Activated CD8-positive, alpha-beta memory T cell treated with anti-CD3 and anti-CD28 coated beads for 24 hours (primary cell): ENCODE measurements at regions not wholly inside any gene's neighbourhood (a gene's known extent, or its start where the extent isn't known, plus 50 kb on each side); places are given as distances from the start of the nearest gene placed in this dataset.
"Not testable (repeated sequence)": the region's sequence is repeated elsewhere in the genome, so short reads cannot be mapped to it uniquely, and the experiment has no call there.

Experiments
- DNase-seq: peaks from one replicate; pipeline ENCODE4 v3.0.0-alpha.2; 2020

DNA sequence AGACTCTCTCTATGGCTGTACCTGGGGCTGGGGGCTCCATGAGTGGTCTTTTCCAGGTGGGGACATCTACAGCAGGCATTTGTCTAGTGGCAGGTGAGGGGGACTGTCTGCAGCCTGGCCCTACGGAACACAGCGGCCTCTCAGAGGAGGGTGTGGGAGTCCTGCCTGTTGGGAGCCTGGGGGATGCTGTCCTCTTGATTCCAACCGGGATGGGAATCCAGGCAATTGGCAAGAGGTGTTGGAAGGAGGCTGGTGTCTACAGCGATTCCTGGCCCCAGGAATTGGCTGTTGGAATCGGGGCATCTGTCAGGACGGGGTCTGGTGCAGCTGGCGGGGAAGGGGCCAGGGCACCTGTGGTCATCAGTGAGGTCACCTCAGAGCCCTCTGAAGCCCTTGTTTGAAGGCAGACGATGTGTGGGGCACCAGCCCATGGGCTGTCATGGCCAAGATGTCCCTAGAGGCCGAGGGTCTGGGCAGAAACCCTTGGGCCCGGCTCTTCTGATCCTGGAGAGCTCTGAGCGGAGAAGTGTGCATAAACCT lies 386.3 kb downstream of the TMEM121 start:
- no peak for DNase-seq

DNA sequence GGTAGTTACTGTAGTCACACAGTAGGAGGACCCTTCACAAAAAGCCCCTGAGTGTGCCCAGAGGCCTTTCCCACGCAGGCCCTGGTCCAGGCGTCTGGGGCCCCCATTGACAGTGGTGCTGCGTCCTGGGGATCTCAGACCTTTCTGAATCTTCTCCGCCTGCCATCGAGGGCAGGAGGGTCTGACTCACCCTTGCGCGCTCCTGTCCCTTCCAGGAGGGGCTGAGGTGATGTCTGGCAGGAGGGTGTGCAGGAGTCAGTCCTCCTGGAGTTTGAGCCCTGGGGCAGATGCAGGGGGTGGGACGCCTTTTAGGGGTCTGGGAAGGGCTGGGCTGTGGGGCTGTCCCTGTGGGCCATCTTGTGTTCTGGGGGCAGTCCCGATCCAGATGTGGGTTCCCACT lies 386.8 kb downstream of the TMEM121 start:
- no peak for DNase-seq

DNA sequence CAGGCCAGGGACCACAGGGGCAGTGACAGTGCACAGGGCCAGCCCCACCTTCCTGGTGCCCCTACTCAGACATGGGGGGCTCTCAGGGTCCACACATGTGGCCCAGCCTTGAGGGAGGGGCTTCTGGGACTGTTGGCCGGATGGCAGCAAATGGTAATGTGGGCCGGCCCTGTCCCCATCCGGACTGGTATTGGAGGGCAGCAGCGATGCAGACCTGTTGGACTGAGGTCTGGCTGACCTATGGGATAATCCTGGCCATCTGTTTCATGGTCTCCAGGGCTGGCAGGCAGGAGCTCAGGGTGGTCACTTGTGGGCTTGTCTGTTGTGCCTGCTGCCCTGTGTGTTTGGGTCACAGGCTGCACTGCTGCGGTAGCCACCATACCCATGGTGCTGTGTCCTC lies 387.5 kb downstream of the TMEM121 start:
- DNase-seq: no peak

DNA sequence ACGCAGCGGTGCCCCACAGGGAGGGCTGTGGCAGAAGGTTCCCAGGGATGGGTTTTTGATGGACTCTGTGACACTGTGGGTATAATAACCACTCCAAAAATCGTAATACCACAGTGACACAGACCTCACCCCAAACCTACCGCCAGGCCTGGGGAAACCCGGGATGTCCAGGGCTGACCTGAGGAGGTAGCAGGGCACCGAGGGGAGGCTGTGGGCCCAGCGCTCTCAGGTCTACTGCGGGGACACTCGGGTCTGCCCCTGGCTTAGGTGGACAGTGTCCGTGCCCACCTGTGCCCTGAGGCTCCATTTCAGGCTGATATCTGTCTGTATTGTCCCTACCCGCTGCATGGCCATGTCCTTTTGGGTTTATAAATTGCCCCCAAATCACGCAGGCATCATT lies 387.9 kb downstream of the TMEM121 start:
- not testable (repeated sequence) for DNase-seq

DNA sequence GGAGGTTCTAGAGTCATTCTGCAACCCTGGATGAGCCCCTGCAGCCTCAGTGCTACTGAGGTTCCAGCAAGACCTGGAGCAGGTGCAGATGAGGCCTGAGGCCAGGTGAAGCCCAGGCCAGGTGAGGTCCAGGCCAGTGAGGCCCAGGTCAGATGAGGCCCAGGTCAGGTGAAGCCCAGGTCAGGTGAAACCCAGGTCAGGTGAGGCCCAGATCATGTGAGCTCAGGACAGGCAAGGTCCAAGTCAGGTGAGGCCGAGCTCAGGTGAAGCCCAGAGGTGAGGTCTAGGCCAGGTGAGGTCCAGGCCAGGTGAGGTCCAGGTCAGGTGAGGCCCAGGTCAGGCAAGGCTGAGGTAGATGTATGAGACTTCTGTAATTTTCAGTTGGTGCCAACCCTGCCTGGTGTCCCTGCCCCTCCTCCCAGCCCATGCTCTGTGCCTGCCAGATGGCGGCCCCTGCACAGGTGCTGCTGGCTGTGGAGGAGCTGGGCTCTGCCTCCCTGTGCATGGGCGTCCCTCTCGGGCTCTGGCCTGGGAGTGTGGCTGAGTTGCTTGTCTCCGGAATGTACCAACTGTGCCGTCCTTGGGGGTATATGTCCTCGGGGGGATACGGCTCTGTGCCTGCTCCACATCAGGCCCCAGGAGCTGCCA lies 388.5 kb downstream of the TMEM121 start:
- no peak for DNase-seq

DNA sequence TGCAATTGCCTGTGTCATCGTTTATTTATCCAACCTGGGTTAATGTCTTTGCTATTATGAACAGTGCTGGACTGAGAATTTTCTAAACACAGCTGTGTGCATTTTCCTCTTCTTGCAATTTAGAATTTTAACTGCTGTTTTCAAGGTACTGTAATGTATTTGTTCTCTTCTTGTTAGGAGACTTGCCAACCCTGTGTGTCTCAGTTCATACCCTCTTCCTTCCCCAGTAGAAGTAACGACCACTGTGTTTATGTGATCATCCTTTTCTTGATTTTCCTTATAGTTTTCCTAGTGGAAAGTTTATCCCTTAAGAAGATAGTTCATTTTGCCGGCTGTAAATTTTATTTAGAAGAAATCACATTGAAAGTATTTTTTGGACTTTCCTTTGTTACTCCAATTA lies 389.2 kb downstream of the TMEM121 start:
- not testable (repeated sequence) for DNase-seq

DNA sequence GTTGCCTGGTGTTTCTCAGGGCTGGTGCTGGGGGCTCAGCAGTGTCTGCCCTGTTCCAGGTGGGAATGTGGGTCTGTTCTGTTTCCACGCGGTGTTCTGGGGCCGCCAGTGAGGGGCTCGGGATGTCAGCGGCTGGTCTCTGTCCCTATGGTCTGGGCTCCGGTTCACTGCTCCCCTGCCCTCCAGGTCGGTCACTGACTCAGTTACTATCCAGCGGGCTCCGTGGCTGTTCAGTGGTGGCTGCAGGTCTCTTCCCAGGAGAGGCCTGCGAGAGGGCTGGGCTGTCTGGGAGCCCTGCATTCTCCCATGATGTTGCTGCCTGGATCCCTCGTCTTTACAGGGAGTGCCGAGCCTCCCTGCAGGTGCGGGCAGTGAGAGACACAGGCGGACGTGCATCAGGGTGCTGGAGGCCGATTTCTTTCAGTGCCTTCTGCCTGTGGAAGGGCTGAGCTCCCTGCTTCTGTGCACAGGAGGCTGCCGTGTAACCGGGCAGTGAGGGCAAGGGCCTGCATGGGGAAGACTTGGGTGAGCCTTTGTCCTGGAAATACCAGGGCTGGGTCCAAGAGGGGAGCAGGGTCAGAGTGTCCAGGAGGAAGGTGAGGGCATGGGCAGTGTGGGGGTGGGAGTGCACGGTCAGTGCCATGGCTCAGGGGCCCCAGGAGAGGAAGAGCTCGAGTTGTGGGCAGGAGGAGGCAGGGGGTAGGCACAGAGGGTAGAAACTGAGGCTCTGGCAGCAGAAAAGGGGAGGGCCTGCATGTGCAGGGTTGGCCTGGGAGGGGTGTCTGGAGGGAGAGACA lies 391.0 kb downstream of the TMEM121 start:
- DNase-seq: not testable (repeated sequence)

DNA sequence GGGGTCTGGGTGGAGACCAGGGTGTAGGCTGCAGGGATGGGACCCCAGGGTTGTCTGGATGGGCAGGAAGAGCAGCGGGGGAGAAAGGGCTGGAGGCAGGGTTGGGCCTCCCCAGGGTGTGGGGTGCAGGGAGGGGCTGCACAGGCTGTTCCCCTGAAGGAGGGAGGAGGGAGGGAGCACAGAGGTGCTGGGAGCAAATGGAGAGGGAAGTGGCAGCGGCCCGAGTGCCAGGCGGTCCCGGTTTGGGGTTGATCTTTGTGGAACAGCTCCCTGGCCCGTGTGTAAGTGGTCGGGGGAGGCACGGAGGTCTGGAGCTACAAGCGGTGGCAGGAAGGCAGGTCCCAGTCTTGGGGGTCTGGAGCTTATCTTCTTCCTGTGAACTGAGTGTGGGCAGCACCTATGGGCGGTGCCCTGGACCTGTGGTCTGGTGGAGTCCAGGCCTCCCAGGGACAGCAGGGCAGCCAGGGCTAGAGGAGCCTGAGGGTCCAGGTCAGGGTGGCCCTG lies 391.6 kb downstream of the TMEM121 start:
- DNase-seq: no peak

DNA sequence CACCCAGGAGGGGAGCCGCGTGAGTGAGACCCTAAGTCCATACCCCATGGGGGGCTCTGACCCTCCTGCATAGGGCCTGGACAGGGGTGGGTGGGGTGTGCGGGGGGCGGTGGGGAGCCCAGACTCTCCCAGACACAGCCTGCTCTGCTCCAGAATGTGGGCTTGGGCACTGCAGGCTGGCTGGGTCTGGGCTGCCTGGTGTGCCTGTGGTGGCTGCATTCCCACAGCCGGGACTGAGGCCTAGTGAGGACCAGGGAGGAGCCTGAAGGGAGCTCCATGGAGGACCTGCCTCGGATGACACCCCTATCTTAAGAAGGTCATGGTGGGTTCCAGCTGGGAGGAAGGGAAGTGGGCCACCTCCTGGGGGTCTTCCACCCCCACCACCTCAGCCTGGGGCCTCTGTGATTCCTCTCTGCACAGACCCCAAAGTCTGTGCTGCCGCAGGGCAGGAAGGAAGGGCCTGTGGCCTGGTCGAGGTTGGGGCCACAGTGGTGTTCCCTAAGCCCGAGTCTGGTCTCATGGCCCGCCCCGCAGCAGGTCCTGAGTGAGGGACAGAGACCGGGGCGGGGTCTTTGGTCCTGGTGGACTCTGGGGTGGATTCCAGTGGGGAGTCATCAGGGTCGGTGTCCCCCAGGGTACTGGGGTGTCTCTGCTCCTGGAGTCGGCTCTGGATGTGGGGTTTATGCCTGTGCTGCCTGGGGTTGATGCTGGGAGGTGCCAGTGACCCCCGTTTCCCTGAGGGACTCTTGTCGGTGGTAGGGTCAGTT lies 392.3 kb downstream of the TMEM121 start:
- DNase-seq: no peak

DNA sequence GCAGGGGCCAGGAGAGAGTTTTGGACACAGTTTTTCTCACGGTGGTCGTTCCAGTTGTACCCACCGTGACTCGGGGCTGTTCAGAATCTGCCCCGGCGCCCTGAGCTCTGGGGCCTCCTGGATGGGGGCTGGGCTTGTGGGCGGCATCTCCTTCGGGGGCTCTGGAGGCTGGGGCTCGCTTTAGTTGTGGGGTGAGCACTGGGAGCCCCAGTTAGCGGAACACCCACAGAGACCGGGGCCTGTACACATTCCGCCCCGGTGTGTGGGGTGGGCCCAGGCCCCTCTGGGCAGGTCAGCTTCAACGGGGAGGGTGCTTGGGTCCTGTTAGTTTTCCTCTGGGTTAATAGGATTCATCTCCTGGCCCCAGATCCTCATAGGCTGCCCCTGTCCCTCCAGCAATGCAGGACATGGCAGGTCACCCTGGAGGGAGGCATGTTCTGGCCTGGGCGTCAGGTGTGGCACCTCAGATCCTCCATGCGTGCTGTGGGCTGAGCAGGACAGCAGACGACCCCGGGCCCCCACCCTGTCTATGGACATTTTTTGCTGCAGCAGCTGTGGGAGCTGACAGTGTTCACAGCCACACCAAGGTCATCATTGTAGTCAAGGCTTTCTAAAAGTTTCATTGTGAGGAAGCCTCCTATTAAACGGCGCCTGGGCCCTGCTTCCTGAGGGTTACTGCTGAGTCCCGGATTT lies 393.2 kb downstream of the TMEM121 start:
- no peak for DNase-seq

DNA sequence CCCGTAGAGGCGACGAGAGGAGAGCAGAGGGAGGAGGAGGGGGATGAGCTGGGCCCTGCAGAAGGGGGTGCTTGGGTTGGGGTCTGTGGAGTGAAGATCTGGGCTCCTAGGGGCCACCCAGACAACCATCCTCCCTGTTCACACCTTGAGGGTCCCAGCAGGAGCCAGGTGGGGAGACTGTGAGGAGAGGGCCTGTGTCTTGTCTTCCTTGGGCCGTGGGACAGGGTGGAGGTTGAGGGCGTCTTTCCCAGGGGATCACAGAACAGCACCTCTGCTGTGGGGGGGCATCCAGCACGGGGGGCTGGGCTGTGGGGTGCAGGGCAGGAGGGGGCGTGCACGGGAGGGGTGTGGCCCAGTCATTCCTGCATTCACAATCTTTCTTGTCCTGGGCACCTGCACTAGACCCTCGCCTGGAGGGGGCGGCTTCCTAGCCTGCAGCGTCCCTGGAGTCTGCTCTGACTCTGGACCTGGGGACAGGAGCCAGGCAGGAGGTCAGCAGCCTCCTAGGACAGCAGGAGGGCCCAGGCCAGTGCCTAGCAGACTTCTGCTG lies 393.8 kb downstream of the TMEM121 start:
- not testable (repeated sequence) for DNase-seq

DNA sequence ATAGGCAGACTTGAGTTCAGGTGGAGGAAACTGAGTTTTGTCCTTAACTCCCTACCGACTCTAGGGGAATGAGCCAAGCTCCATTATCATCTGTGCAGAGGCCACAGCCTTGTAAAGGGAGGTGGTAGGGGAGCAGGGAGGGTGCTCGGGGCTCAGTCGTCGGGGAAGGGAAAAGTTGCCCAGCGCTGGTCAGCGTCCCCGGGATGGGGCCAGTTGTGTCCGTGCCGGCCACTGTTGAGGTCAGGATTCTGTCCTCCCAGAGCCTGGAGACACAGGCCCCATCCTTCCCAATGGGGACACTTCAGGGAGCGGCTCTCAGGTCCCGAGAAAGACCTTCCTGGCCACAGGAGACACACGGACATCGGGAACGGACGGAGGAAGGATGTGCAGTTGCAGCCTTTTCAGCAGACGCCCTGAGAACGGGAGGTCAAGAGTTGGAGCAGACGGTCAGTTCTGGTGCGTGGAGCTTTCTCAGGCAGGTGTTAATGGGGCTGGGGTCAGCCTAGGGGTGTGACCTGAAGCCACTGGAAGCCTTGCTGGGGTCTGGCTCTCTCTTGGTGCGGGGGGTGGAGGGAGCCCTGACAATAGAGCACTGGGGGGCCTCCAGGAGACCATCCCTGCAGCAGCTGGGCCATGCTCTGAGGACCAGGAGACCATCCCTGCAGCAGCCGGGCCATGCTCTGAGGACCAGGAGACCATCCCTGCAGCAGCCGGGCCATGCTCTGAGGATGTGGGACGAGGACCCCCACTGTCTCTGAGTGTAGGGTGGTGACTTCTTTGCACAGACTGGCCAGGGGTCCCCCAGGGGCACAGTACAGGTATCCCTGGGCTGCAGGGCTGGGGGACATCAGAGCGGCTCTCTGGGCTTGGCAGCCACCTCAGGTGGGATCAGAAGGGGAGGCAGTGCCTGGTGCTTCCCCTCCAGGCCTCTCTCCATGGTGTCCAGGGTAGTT lies 394.7 kb downstream of the TMEM121 start:
- DNase-seq: not testable (repeated sequence)

DNA sequence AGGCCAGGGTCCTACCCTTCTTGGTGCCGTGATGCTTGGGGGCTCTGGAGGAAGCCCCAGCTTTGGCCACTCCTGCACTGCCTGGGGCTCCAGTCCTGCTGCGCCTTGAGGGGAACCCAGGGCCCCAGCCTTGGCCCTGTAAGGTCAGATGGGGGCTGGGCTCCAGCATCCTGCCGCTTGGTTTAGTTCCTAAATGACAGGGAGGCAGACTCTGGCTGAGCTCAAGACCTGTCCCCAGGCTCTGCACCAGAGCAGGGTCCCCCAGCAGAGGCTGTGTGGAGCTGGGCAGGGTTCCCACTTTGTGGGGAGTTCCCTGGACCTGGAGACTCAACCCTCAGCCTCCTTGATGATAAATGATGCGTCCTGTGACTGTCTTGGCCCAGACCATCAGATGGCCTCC lies 395.4 kb downstream of the TMEM121 start:
- DNase-seq: not testable (repeated sequence)

DNA sequence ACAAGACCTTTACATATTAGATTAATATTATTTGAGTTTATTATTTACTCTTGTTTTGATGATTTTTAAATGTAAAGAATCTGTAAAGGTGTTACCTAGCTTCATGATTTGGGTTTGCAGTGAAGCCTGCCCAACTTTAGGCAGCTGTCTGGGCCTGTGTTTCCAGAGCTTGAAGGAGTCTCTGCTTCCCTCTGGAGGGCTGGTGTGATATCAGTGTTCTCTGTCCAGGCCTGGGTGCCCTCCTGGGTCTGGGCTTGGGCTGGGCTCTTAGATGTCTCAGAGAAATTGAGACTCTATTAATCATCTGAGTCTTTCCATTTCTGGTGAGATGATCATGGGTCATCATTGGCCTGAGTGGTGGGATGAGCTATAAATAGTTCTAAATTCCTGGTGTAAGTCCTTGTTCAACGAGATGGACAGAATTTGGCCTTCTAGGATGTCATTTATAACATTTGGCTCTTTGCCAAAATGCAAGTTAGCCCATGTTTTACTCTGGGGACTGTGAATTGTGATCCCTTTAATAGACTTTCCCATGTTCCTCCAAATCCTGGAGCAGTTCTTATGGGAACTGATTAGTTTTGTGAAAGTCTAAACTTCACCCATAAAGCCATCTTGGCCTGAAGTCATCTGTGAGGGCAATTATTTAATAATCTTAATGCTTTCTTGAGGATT lies 397.3 kb downstream of the TMEM121 start:
- DNase-seq: not testable (repeated sequence)

DNA sequence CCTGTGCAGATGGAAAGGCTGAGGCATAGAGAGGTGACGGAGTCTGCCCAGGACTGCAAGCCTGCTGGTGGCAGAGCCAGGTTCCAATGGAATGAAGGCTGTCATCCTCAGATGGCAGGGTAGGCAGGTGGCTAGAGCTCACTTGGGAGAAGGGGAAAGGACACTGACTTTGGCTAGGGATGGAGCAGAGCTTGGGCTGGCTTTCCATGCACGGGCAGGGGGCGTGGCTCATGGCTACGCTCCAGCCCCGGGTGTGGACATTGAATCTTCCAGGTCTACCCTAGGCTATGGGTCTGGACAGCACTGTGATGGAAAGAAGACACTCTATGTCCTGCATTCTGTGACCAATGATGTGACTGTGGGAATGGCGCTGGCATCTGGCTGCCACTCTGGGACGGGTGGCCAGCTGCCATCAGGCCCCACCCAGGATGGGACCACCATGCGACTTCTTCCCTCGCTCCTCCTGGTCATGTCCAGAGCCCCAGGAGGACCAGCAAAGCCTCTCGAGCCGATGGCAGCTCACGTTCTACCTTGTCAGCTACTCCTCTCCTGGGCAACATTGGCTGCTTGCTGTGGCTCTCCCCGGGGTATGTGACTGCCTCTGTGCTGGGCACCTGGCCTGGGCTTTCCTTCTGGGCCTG lies 398.7 kb downstream of the TMEM121 start:
- no peak for DNase-seq

DNA sequence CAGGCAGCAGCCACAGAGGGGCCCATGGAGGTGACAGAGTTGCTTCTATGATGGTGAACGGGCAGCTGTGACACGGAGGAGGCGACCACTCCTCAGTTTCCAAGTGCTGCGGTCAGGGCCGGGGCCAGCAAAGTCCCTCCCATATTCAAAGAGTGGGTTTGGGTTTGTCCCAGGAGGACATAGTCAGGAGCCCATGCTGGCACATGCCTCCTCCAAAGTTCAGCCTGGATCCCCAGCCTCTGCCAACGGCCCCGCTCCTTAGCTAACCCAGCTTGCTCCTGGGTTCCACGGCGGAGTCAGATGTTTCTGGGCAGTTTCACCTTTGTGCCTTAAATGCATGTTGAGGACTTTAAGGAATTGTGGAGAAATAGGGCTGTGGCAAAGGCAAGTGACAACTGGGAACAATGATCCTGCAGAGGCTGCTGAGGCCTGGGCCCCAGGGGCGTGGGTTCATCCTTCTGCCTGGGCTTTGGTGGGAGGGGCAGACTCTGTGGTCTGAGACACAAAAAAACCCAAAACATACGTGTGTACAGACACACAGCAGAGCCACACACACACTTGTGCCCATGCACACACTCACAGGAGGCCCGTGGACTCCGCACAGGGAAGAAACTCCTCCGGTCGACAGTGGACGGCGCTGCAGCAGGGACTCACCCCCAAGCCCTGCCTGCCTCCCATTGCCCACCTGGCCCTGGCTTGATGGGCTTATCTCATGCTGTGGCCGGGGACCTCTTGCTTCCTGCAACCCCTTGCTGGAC lies 399.4 kb downstream of the TMEM121 start:
- no peak for DNase-seq

DNA sequence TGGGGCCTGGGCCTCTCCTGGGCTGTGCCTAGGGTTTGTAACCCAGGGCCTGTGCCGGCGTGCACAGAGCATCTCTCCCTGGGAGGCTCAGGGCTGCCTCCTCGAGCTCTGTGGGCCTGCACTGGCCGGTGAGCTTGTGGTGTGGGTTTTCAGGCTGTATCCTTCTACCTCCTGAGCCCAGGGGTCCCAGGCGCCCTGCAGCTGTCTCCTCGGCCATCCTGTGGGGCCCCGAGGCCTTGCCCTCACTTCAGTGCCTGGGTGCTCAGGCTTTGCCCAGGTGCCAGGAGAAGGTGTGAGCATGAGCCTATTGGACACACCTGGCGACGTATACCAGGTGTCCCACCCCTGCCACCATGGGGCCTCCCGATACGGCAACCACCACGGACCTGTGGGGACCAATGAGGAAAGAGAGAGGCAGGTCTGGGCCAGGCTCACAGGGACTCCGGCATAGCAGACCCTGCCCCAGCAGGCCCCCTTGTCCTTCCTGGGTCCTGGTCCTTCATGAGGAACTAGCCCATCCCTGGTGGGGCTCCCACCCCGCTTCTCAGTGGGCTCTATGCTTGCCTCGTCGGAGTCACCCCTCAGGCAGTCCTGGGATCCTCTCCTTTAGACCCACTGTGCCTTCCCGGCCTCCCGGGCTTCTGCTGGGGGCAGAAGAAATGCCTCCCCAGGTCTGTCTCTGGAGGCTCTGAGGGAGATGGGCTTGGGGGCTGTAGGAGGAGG lies 400.2 kb downstream of the TMEM121 start:
- DNase-seq: no peak
